Body of pancreas (tissue), 4 donors: ENCODE measurements at regions not wholly inside any gene's neighbourhood (a gene's known extent, or its start where the extent isn't known, plus 50 kb on each side); places are given as distances from the start of the nearest gene placed in this dataset.
"Not testable (repeated sequence)": the region's sequence is repeated elsewhere in the genome, so short reads cannot be mapped to it uniquely, and the experiment has no call there.

ENCODE experiments used
- ATAC-seq: fragments of 150-250 bp; one replicate; pipeline ENCODE4 v1.9.1; 2016
- DNase-seq, 4 donors: peaks; one replicate each; pipeline ENCODE4 v3.0.0-alpha.2; 2019
- H3K27ac ChIP-seq, 4 donors: fragments of 200-600 bp; sonication (generic); 1 replicate in 3 of 4; 2 replicates in 1 of 4; pipeline versions ENCODE4 v1.5.1 to v1.6.1; 2016 to 2019; ENCODE audit warnings: mild to moderate bottlenecking in 1 of 4, mixed read lengths in 1 of 4, moderate library complexity in 1 of 4
- H3K27me3 ChIP-seq, 2 donors: fragments of 200-600 bp; sonication (generic); one replicate each; pipeline ENCODE4 v1.6.0; 2016; ENCODE audit warnings: mild to moderate bottlenecking in 1 of 2
- H3K36me3 ChIP-seq, 2 donors: fragments of 200-600 bp; sonication (generic); replicated peaks in 1 of 2; 2 replicates each; pipeline ENCODE4 v1.5.1; 2016; ENCODE audit warnings: low read depth in 2 of 2; ENCODE audit not compliant: insufficient read depth in 1 of 2
- H3K4me1 ChIP-seq: fragments of 200-600 bp; sonication (generic); one replicate; pipeline ENCODE4 v1.6.0; 2016
- H3K4me3 ChIP-seq, 2 donors: fragments of 200-600 bp; sonication (generic); 1 replicate in 1 of 2; 2 replicates in 1 of 2; pipeline ENCODE4 v1.5.1; 2016 to 2019
- H3K9me3 ChIP-seq, 3 donors: fragments of 200-600 bp; sonication (generic); 1 replicate in 2 of 3; 2 replicates in 1 of 3; pipeline ENCODE4 v1.5.1; 2016
- POLR2A ChIP-seq, 3 donors: fragments of 450-650 bp; IDR thresholded peaks; one replicate each; pipeline ENCODE4 v1.6.1; 2016; ENCODE audit warnings: antibody characterized with exemption in 3 of 3, mild to moderate bottlenecking in 2 of 3
- whole genome bisulfite sequencing, 2 donors: methylation state at CpG; one replicate each; pipeline ENCODE4 v1.1.5; 2017; 5-methylcytosine and 5-hydroxymethylcytosine counted together
- intact Hi-C: fragments of 100-400 bp; cut with DNase I; formaldehyde crosslinking; loops from one replicate; pipeline ENCODE4 v1.15.1; 2023
- TF ChIP-seq, protein P1 (sequence below), 7 experiments: fragments of 450-650 bp in 4 of 7; fragments of 200-600 bp in 3 of 7; sonication (generic) in 3 of 7; IDR thresholded peaks; one replicate each; pipeline ENCODE4 v1.5.1; 2016 to 2019; ENCODE audit warnings: antibody characterized with exemption in 7 of 7

DNA sequence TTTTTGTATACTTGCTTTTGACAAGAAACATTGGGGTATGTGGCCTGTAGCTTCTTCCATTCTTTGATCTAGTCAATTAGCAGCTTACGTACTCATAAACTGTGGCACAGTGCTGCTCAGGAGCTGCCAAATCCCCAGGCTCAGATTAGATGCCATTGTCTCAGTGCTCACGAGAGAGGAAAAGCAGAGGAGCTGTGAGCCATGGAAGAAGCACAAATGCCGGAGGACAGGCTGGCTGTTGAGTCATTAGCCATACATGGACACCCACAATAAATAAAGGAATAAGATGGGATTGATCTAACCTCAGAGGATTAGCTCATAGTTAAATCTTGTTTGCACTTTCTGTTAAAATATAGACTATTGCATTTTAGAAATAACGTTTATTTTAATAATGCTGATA lies 121.7 kb downstream of the POSTN start:
- ATAC-seq (no peak), DNase-seq (no peak)
- Histone ChIP-seq H3K27ac (no peak overlapping the region), H3K27me3 (no peaks in the 10 kb centered on the region), H3K4me3 (no peak overlapping the region), H3K9me3 (no peaks in the 10 kb centered on the region), H3K4me1 (no peaks in the 10 kb centered on the region), H3K36me3 (no peaks in the 10 kb centered on the region)
- WGBS, 2 donors: 42 to 48% methylated on average over 4 of the region's 4 CpGs
- intact Hi-C loops: no loop called here
- TF ChIP-seq, protein P1, sequence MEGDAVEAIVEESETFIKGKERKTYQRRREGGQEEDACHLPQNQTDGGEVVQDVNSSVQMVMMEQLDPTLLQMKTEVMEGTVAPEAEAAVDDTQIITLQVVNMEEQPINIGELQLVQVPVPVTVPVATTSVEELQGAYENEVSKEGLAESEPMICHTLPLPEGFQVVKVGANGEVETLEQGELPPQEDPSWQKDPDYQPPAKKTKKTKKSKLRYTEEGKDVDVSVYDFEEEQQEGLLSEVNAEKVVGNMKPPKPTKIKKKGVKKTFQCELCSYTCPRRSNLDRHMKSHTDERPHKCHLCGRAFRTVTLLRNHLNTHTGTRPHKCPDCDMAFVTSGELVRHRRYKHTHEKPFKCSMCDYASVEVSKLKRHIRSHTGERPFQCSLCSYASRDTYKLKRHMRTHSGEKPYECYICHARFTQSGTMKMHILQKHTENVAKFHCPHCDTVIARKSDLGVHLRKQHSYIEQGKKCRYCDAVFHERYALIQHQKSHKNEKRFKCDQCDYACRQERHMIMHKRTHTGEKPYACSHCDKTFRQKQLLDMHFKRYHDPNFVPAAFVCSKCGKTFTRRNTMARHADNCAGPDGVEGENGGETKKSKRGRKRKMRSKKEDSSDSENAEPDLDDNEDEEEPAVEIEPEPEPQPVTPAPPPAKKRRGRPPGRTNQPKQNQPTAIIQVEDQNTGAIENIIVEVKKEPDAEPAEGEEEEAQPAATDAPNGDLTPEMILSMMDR (IDR thresholded peaks at IDR 0.05): no peak
- TF ChIP-seq POLR2A (IDR thresholded peaks at IDR 0.05): no peak

DNA sequence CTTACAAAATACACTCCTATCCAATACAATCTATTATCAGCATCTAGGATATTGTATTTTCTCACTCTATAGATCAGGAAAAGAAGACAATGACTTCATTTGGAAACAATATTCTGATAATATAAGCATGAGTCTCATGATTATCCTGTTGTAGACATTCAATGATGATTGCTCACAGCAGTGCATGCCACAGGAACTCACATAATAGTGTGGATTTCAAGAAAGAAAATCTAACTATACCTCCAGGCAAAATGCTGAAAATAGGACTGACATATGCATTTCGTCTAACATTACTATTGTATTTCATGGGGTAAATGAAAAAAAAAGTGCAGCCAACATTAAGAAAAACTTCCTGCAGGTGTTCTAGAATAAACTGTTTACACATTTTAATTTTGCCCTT lies 122.6 kb downstream of the POSTN start:
- TF ChIP-seq, protein P1 (IDR thresholded peaks at IDR 0.05): no peak
- TF ChIP-seq POLR2A (IDR thresholded peaks at IDR 0.05): no peak
- H3K4me1 ChIP-seq: no peaks in the 10 kb centered on the region
- no peak overlapping the region for H3K27ac ChIP-seq
- 32 to 50% methylated on average over 1 of the region's 1 CpG for WGBS, 2 donors
- ATAC-seq (no peak), DNase-seq (no peak)
- no peaks in the 10 kb centered on the region for H3K27me3 ChIP-seq
- intact Hi-C loops: no loop called here
- H3K9me3 ChIP-seq: no peaks in the 10 kb centered on the region
- H3K36me3 ChIP-seq: no peaks in the 10 kb centered on the region
- H3K4me3 ChIP-seq: no peak overlapping the region

DNA sequence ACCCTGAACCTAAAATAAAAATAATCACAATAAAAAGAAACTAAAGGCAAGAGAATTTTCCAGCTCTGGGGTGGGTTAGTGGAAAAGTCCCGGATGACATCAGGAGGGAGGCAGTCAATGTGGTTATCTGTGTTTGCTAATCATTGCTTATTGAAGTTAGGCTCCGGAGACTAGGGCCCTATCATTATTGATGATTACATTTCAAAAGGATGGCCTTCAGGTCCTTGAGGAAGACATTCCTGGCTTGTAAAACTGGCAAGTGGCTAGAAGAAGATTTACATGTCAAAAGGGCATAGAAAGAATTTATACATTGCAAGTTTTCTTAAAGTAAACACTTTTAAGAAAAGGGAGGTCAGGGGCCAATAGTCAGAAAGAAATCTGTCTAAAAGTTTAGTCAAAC lies 123.4 kb downstream of the POSTN start:
- WGBS, 2 donors: 5 to 9% methylated on average over 2 of the region's 2 CpGs
- intact Hi-C loops: no loop called here
- Histone ChIP-seq H3K27me3 (no peaks in the 10 kb centered on the region), H3K4me1 (no peaks in the 10 kb centered on the region), H3K27ac (no peak overlapping the region), H3K9me3 (no peaks in the 10 kb centered on the region), H3K36me3 (no peaks in the 10 kb centered on the region), H3K4me3 (no peak overlapping the region)
- no peak for DNase-seq
- no peak for ATAC-seq
- TF ChIP-seq POLR2A (IDR thresholded peaks at IDR 0.05): no peak
- TF ChIP-seq, protein P1 (IDR thresholded peaks at IDR 0.05): no peak

DNA sequence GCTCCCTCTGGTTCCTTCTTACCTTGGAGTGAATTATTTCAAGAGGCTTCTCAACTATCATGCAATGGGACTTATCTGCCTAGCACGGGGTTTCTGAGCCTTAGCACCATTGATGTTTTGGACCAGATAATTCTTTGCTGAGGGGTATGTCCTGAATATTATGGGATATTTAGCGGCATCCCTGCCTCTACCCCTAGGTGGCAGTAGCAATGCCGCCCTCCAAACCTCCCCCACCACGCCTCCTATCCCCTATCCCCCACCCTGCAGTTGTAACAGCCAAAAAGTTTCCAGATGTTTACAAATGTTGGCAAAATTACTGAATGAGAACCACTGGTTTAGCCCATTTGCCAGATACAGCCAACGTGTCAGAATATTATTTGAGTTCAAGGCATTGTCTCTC lies 125.5 kb downstream of the POSTN start:
- H3K9me3 ChIP-seq: no peaks in the 10 kb centered on the region
- H3K4me3 ChIP-seq: no peak overlapping the region
- 73 to 77% methylated on average over 5 of the region's 5 CpGs for WGBS, 2 donors
- TF ChIP-seq, protein P1 (IDR thresholded peaks at IDR 0.05): no peak
- TF ChIP-seq POLR2A (IDR thresholded peaks at IDR 0.05): no peak
- H3K27me3 ChIP-seq: no peaks in the 10 kb centered on the region
- H3K4me1 ChIP-seq: no peaks in the 10 kb centered on the region
- DNase-seq (no peak), ATAC-seq (no peak)
- no peaks in the 10 kb centered on the region for H3K36me3 ChIP-seq
- no peak overlapping the region for H3K27ac ChIP-seq
- intact Hi-C loops: no loop called here

DNA sequence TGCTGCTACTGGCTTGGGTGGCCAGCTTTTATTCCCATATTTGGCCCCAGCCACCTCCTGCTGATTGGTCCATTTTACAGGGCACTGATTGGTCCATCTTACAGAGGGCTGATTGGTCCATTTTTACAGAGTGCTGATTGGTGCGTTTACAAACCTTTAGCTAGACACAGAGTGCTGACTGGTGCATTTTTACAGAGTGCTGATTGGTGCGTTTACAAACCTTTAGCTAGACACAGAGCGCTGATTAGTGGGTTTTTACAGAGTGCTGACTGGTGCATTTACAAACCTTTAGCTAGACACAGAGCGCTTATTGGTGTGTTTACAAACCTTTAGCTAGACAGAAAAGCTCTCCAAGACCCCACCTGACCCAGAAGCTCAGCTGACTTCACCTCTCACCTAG lies 126.3 kb downstream of the POSTN start:
- 65 to 71% methylated on average over 4 of the region's 4 CpGs for WGBS, 2 donors
- H3K9me3 ChIP-seq, H3K4me1 ChIP-seq, intact Hi-C loops, H3K27ac ChIP-seq, H3K4me3 ChIP-seq, DNase-seq, H3K27me3 ChIP-seq, H3K36me3 ChIP-seq, ATAC-seq: not testable (repeated sequence)
